ENCODE measurements at regions not wholly inside any gene's neighbourhood (a gene's known extent, or its start where the extent isn't known, plus 50 kb on each side); places are given as distances from the start of the nearest gene placed in this dataset.

- H3K36me3 Mint-ChIP-seq (ENCODE audit: low read depth): no peaks in the 10 kb centered on the region
- TF ChIP-seq, protein P1, sequence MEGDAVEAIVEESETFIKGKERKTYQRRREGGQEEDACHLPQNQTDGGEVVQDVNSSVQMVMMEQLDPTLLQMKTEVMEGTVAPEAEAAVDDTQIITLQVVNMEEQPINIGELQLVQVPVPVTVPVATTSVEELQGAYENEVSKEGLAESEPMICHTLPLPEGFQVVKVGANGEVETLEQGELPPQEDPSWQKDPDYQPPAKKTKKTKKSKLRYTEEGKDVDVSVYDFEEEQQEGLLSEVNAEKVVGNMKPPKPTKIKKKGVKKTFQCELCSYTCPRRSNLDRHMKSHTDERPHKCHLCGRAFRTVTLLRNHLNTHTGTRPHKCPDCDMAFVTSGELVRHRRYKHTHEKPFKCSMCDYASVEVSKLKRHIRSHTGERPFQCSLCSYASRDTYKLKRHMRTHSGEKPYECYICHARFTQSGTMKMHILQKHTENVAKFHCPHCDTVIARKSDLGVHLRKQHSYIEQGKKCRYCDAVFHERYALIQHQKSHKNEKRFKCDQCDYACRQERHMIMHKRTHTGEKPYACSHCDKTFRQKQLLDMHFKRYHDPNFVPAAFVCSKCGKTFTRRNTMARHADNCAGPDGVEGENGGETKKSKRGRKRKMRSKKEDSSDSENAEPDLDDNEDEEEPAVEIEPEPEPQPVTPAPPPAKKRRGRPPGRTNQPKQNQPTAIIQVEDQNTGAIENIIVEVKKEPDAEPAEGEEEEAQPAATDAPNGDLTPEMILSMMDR (IDR thresholded peaks at IDR 0.05): no peak
These were observed 110.8 kb upstream of the FAM9B start for GRCh38 chrX:9144701-9145241.

DNA sequence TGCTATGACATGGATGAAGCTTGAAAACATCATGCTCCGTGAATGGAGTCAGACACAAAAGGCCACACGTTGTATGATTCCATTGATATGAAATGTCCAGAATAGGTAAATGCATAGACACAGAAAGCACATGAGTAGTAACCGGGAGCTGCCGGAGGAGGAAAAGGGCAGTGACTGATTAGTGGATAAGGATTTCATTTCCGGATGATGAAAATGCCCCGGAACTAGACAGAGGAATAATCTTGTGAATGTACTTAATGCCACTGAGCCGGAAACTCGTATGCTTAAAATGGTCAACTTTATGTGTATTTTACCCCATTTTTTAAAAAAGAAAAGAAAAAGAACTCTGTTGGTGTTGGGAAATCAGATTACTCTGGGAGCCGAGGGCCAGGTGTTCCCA lies 112.7 kb upstream of the FAM9B start:
- ChIA-PET CTCF (no interaction called here), POLR2A (no interaction called here)
- H3K27me3 Mint-ChIP-seq: peaks cover 5% of the 10 kb centered on the region
- no peak overlapping the region for H3K4me3 Mint-ChIP-seq
- ATAC-seq (ENCODE audit: low read depth) (no peak), DNase-seq (no peak)
- no peaks in the 10 kb centered on the region for H3K9me3 Mint-ChIP-seq
- TF ChIP-seq, protein P1 (IDR thresholded peaks at IDR 0.05): no peak
- intact Hi-C loops (cut with micrococcal nuclease): no loop called here
- H3K27ac Mint-ChIP-seq: no peak overlapping the region
- peaks cover 2% of the 10 kb centered on the region for H3K4me1 Mint-ChIP-seq
- no peaks in the 10 kb centered on the region for H3K36me3 Mint-ChIP-seq (ENCODE audit: low read depth)

More at GRCh38 chrX:9144701-9145241, 110.8 kb upstream of the FAM9B start:
- Mint-ChIP-seq H3K9me3 (no peaks in the 10 kb centered on the region), H3K27ac (no peak overlapping the region), H3K4me1 (no peaks in the 10 kb centered on the region), H3K27me3 (peaks cover 4% of the 10 kb centered on the region), H3K4me3 (no peak overlapping the region)
- CTCF ChIA-PET: no interaction called here
- DNase-seq (no peak), ATAC-seq (ENCODE audit: low read depth) (no peak)
- POLR2A ChIA-PET: no interaction called here
- intact Hi-C loops (cut with micrococcal nuclease): no loop called here

- H3K4me3 Mint-ChIP-seq: no peak overlapping the region
- ATAC-seq (ENCODE audit: low read depth) (no peak), DNase-seq (no peak)
- H3K36me3 Mint-ChIP-seq (ENCODE audit: low read depth): no peaks in the 10 kb centered on the region
- ChIA-PET CTCF (no interaction called here), POLR2A (no interaction called here)
- H3K27me3 Mint-ChIP-seq: peaks cover 5% of the 10 kb centered on the region
- H3K9me3 Mint-ChIP-seq: no peaks in the 10 kb centered on the region
- peaks cover 7% of the 10 kb centered on the region for H3K4me1 Mint-ChIP-seq
- intact Hi-C loops (cut with micrococcal nuclease): no loop called here
- TF ChIP-seq, protein P1 (IDR thresholded peaks at IDR 0.05): no peak
- no peak overlapping the region for H3K27ac Mint-ChIP-seq
These were observed 113.2 kb upstream of the FAM9B start for GRCh38 chrX:9147086-9147485.

GRCh38 chrX:9147726-9148125 lies 113.8 kb upstream of the FAM9B start:
- peaks cover 9% of the 10 kb centered on the region for H3K4me1 Mint-ChIP-seq
- intact Hi-C loops (cut with micrococcal nuclease): no loop called here
- no peak for ATAC-seq (ENCODE audit: low read depth)
- H3K27me3 Mint-ChIP-seq: peaks cover 5% of the 10 kb centered on the region
- no peaks in the 10 kb centered on the region for H3K36me3 Mint-ChIP-seq (ENCODE audit: low read depth)
- no peak overlapping the region for H3K4me3 Mint-ChIP-seq
- POLR2A ChIA-PET: no interaction called here
- H3K27ac Mint-ChIP-seq: no peak overlapping the region
- H3K9me3 Mint-ChIP-seq: no peaks in the 10 kb centered on the region
- TF ChIP-seq, protein P1 (IDR thresholded peaks at IDR 0.05): no peak
- DNase-seq: no peak
- CTCF ChIA-PET: no interaction called here

GRCh38 chrX:9148615-9149399 lies 114.9 kb upstream of the FAM9B start:
- Mint-ChIP-seq H3K36me3 (ENCODE audit: low read depth) (no peaks in the 10 kb centered on the region), H3K4me1 (peaks cover 14% of the 10 kb centered on the region), H3K9me3 (no peaks in the 10 kb centered on the region), H3K4me3 (no peak overlapping the region), H3K27me3 (peaks cover 5% of the 10 kb centered on the region), H3K27ac (no peak overlapping the region)
- DNase-seq: no peak
- CTCF ChIA-PET: no interaction called here
- no peak for ATAC-seq (ENCODE audit: low read depth)
- intact Hi-C loops (cut with micrococcal nuclease): no loop called here
- TF ChIP-seq, protein P1 (IDR thresholded peaks at IDR 0.05): no peak
- POLR2A ChIA-PET: no interaction called here

Measured in activated B cell treated with CpG ODN at 0.5 μM for 24 hours (primary cell).